Common myeloid progenitor, CD34-positive (primary cell): ENCODE measurements at regions not wholly inside any gene's neighbourhood (a gene's known extent, or its start where the extent isn't known, plus 50 kb on each side); places are given as distances from the start of the nearest gene placed in this dataset.

Experiments used
- CTCF ChIA-PET: fragments of 350-600 bp; sonication (Branson Sonifier 250); formaldehyde crosslinking; loops from one replicate; lab custom pipeline; 2021; ENCODE audit warnings: antibody characterized with exemption; lab: Charles Lee
- POLR2A ChIA-PET: fragments of 350-600 bp; sonication (Branson Sonifier 250); formaldehyde crosslinking; loops from one replicate; lab custom pipeline; 2021; ENCODE audit warnings: antibody characterized with exemption; lab: Charles Lee
- DNase-seq, 3 donors: peaks; one replicate each; pipeline versions ENCODE4 v3.0.0 to v3.0.0-alpha.2; 2013
- H3K27ac ChIP-seq, 2 experiments: 1 replicate in 1 of 2; 2 replicates in 1 of 2; pipeline ENCODE4 v1.7.0; 2013; ENCODE audit warnings: inconsistent platforms in 2 of 2, low read length in 2 of 2, mild to moderate bottlenecking in 2 of 2, low read depth in 1 of 2, moderate library complexity in 1 of 2; ENCODE audit not compliant: severe bottlenecking in 2 of 2, insufficient read depth in 1 of 2, poor library complexity in 1 of 2
- H3K27me3 ChIP-seq, 5 experiments: replicated peaks in 2 of 5; 1 replicate in 3 of 5; 2 replicates in 2 of 5; pipeline versions ENCODE4 v1.6.1 to v1.7.0; 2013; ENCODE audit warnings: low read length in 4 of 5, mild to moderate bottlenecking in 2 of 5, moderate library complexity in 2 of 5, inconsistent platforms in 1 of 5; ENCODE audit not compliant: insufficient read depth in 5 of 5, control insufficient read depth in 4 of 5
- H3K36me3 ChIP-seq, 4 experiments: 1 replicate in 2 of 4; 2 replicates in 2 of 4; pipeline versions ENCODE4 v1.6.1 to v1.7.0; 2013; ENCODE audit warnings: low read length in 3 of 4, control low read depth in 1 of 4, mild to moderate bottlenecking in 1 of 4; ENCODE audit not compliant: control insufficient read depth in 4 of 4, insufficient read depth in 4 of 4
- H3K4me1 ChIP-seq, 4 experiments: 1 replicate in 3 of 4; 2 replicates in 1 of 4; pipeline versions ENCODE4 v1.6.1 to v1.7.1; 2013; ENCODE audit warnings: low read length in 3 of 4, mild to moderate bottlenecking in 3 of 4, control low read depth in 1 of 4, inconsistent platforms in 1 of 4, moderate library complexity in 1 of 4; ENCODE audit not compliant: control insufficient read depth in 4 of 4, insufficient read depth in 4 of 4; ENCODE audit errors: control extremely low read depth in 1 of 4
- H3K4me3 ChIP-seq, 7 experiments: 1 replicate in 4 of 7; 2 replicates in 3 of 7; pipeline versions ENCODE4 v1.5.1 to v1.7.0; 2013; ENCODE audit warnings: mild to moderate bottlenecking in 7 of 7, low read length in 6 of 7, moderate library complexity in 6 of 7, inconsistent platforms in 2 of 7, low read depth in 2 of 7, control low read depth in 1 of 7; ENCODE audit not compliant: insufficient read depth in 4 of 7, control insufficient read depth in 1 of 7; ENCODE audit errors: extremely low read depth in 1 of 7
- H3K9me3 ChIP-seq, 5 experiments: 1 replicate in 4 of 5; 2 replicates in 1 of 5; pipeline versions ENCODE4 v1.6.1 to v1.7.1; 2013; ENCODE audit warnings: low read length in 4 of 5, mild to moderate bottlenecking in 2 of 5, inconsistent platforms in 1 of 5, low read depth in 1 of 5, moderate library complexity in 1 of 5; ENCODE audit not compliant: control insufficient read depth in 4 of 5, insufficient read depth in 2 of 5; ENCODE audit errors: control extremely low read depth in 1 of 5
- WGBS: methylation state at CpG from one replicate; pipeline ENCODE4 v1.1.5; 2013; ENCODE audit not compliant: insufficient coverage; 5-methylcytosine and 5-hydroxymethylcytosine counted together

- CTCF ChIA-PET = no interaction called here
- Histone ChIP-seq H3K9me3 (peaks cover 0 to 1% (median 0%) of the 10 kb centered on the region in 5 experiments), H3K27me3 (peaks cover 0 to 1% (median 0%) of the 10 kb centered on the region in 5 experiments), H3K4me1 (no peaks in the 10 kb centered on the region), H3K36me3 (no peaks in the 10 kb centered on the region), H3K27ac (no peak overlapping the region), H3K4me3 (no peak overlapping the region)
- no peak for DNase-seq
- WGBS = 77% methylated on average over 5 of the region's 7 CpGs
- POLR2A ChIA-PET = no interaction called here
These were observed 570.9 kb downstream of the VRK1 start for GRCh38 chr14:97368049-97368448.

GRCh38 chr14:97368900-97369564 lies 571.9 kb downstream of the VRK1 start:
- CTCF ChIA-PET = no interaction called here

GRCh38 chr14:97369901-97370300 lies 572.7 kb downstream of the VRK1 start:
- POLR2A ChIA-PET = no interaction called here
- no peaks in the 10 kb centered on the region for H3K4me1 ChIP-seq
- no peak for DNase-seq
- no peak overlapping the region for H3K4me3 ChIP-seq
- whole genome bisulfite sequencing = no CpG with 5 or more reads among the region's 2 CpGs
- H3K9me3 ChIP-seq = peaks cover 0 to 1% (median 0%) of the 10 kb centered on the region in 5 experiments
- no peak overlapping the region for H3K27ac ChIP-seq
- H3K27me3 ChIP-seq = peaks cover 0 to 1% (median 0%) of the 10 kb centered on the region in 5 experiments
- CTCF ChIA-PET = no interaction called here
- H3K36me3 ChIP-seq = no peaks in the 10 kb centered on the region

More at GRCh38 chr14:97368900-97369564, 571.9 kb downstream of the VRK1 start:
- POLR2A ChIA-PET = no interaction called here
- no peaks in the 10 kb centered on the region for H3K36me3 ChIP-seq
- WGBS = 100% methylated on average over 1 of the region's 5 CpGs
- H3K27ac ChIP-seq = no peak overlapping the region
- peaks cover 0 to 1% (median 0%) of the 10 kb centered on the region in 5 experiments for H3K9me3 ChIP-seq
- H3K4me1 ChIP-seq = no peaks in the 10 kb centered on the region
- H3K27me3 ChIP-seq = peaks cover 0 to 1% (median 0%) of the 10 kb centered on the region in 5 experiments
- no peak overlapping the region for H3K4me3 ChIP-seq
- peak in 2 of 3 donors; percentile 34 to 36 for DNase-seq

- CTCF ChIA-PET = no interaction called here
- DNase-seq = no peak
- 100% methylated on average over 2 of the region's 3 CpGs for WGBS
- Histone ChIP-seq H3K27me3 (no peaks in the 10 kb centered on the region), H3K4me1 (peaks cover 0 to 19% (median 16%) of the 10 kb centered on the region in 4 experiments), H3K36me3 (no peaks in the 10 kb centered on the region), H3K27ac (no peak overlapping the region), H3K9me3 (peaks cover 0 to 3% (median 0%) of the 10 kb centered on the region in 5 experiments), H3K4me3 (no peak overlapping the region)
- POLR2A ChIA-PET = no interaction called here
These were observed 579.1 kb downstream of the VRK1 start for GRCh38 chr14:97376310-97376709.

GRCh38 chr14:97377550-97377949 lies 580.4 kb downstream of the VRK1 start:
- 96% methylated on average over 3 of the region's 5 CpGs for WGBS
- ChIA-PET POLR2A (no interaction called here), CTCF (no interaction called here)
- Histone ChIP-seq H3K36me3 (no peaks in the 10 kb centered on the region), H3K27me3 (no peaks in the 10 kb centered on the region), H3K27ac (no peak overlapping the region), H3K4me1 (peaks cover 0 to 19% (median 16%) of the 10 kb centered on the region in 4 experiments), H3K9me3 (peaks cover 0 to 4% (median 0%) of the 10 kb centered on the region in 5 experiments), H3K4me3 (no peak overlapping the region)
- no peak for DNase-seq

- peaks cover 0 to 4% (median 0%) of the 10 kb centered on the region in 5 experiments for H3K9me3 ChIP-seq
- no peaks in the 10 kb centered on the region for H3K36me3 ChIP-seq
- DNase-seq = peak; percentile 12 to 60 (median 53)
- WGBS = 43% methylated on average over 3 of the region's 7 CpGs
- H3K27ac ChIP-seq = no peak overlapping the region
- H3K4me3 ChIP-seq = peak overlapping the region in 3 of 7 experiments; percentile 1 to 57 (median 22)
- H3K27me3 ChIP-seq = no peaks in the 10 kb centered on the region
- ChIA-PET CTCF (no interaction called here), POLR2A (no interaction called here)
- peaks cover 0 to 19% (median 16%) of the 10 kb centered on the region in 4 experiments for H3K4me1 ChIP-seq
These were observed 581.9 kb downstream of the VRK1 start for GRCh38 chr14:97379091-97379531.

GRCh38 chr14:97380539-97380941 lies 583.4 kb downstream of the VRK1 start:
- ChIA-PET CTCF (no interaction called here), POLR2A (no interaction called here)
- 100% methylated on average over 6 of the region's 7 CpGs for WGBS
- Histone ChIP-seq H3K4me3 (no peak overlapping the region), H3K27ac (no peak overlapping the region), H3K36me3 (no peaks in the 10 kb centered on the region), H3K9me3 (peaks cover 0 to 4% (median 0%) of the 10 kb centered on the region in 5 experiments), H3K4me1 (peaks cover 0 to 19% (median 16%) of the 10 kb centered on the region in 4 experiments), H3K27me3 (no peaks in the 10 kb centered on the region)
- DNase-seq = no peak
